ENCODE measurements at regions not wholly inside any gene's neighbourhood (a gene's known extent, or its start where the extent isn't known, plus 50 kb on each side); places are given as distances from the start of the nearest gene placed in this dataset.

- no peak overlapping the region for H3K27ac Mint-ChIP-seq (ENCODE audit: unreplicated experiment)
- no peaks in the 10 kb centered on the region for H3K36me3 Mint-ChIP-seq (ENCODE audit: unreplicated experiment)
- no peak overlapping the region for H3K4me3 Mint-ChIP-seq (ENCODE audit: unreplicated experiment)
- no peak for TF ChIP-seq CTCF (IDR thresholded peaks at IDR 0.05)
- H3K27me3 Mint-ChIP-seq (ENCODE audit: unreplicated experiment): no peaks in the 10 kb centered on the region
- DNase-seq (ENCODE audit: extremely low spot score, unreplicated experiment): no peak
- peaks cover 15% of the 10 kb centered on the region for H3K9me3 Mint-ChIP-seq (ENCODE audit: unreplicated experiment)
- no peaks in the 10 kb centered on the region for H3K4me1 Mint-ChIP-seq (ENCODE audit: unreplicated experiment)
Measured at GRCh38 chr1:101613546-101613945, 376.7 kb downstream of the S1PR1 start.

- Mint-ChIP-seq H3K36me3 (ENCODE audit: unreplicated experiment) (no peaks in the 10 kb centered on the region), H3K4me1 (ENCODE audit: unreplicated experiment) (no peaks in the 10 kb centered on the region), H3K27me3 (ENCODE audit: unreplicated experiment) (no peaks in the 10 kb centered on the region), H3K4me3 (ENCODE audit: unreplicated experiment) (no peak overlapping the region), H3K9me3 (ENCODE audit: unreplicated experiment) (peaks cover 3% of the 10 kb centered on the region), H3K27ac (ENCODE audit: unreplicated experiment) (no peak overlapping the region)
- no peak for DNase-seq (ENCODE audit: extremely low spot score, unreplicated experiment)
- no peak for TF ChIP-seq CTCF (IDR thresholded peaks at IDR 0.05)
Measured at GRCh38 chr1:101618900-101619299, 377.8 kb downstream of the OLFM3 start.

GRCh38 chr1:101632548-101633272 lies 364.0 kb downstream of the OLFM3 start:
- Mint-ChIP-seq H3K27ac (ENCODE audit: unreplicated experiment) (no peak overlapping the region), H3K27me3 (ENCODE audit: unreplicated experiment) (no peaks in the 10 kb centered on the region), H3K36me3 (ENCODE audit: unreplicated experiment) (no peaks in the 10 kb centered on the region), H3K4me1 (ENCODE audit: unreplicated experiment) (no peaks in the 10 kb centered on the region), H3K4me3 (ENCODE audit: unreplicated experiment) (no peak overlapping the region), H3K9me3 (ENCODE audit: unreplicated experiment) (no peaks in the 10 kb centered on the region)
- DNase-seq (ENCODE audit: extremely low spot score, unreplicated experiment): no peak
- no peak for TF ChIP-seq CTCF (IDR thresholded peaks at IDR 0.05)

- Mint-ChIP-seq H3K4me3 (ENCODE audit: unreplicated experiment) (no peak overlapping the region), H3K4me1 (ENCODE audit: unreplicated experiment) (no peaks in the 10 kb centered on the region), H3K27me3 (ENCODE audit: unreplicated experiment) (no peaks in the 10 kb centered on the region), H3K36me3 (ENCODE audit: unreplicated experiment) (no peaks in the 10 kb centered on the region), H3K27ac (ENCODE audit: unreplicated experiment) (no peak overlapping the region), H3K9me3 (ENCODE audit: unreplicated experiment) (no peaks in the 10 kb centered on the region)
- TF ChIP-seq CTCF (IDR thresholded peaks at IDR 0.05): no peak
- DNase-seq (ENCODE audit: extremely low spot score, unreplicated experiment): no peak
Measured at GRCh38 chr1:101645810-101646209, 350.9 kb downstream of the OLFM3 start.

DNA sequence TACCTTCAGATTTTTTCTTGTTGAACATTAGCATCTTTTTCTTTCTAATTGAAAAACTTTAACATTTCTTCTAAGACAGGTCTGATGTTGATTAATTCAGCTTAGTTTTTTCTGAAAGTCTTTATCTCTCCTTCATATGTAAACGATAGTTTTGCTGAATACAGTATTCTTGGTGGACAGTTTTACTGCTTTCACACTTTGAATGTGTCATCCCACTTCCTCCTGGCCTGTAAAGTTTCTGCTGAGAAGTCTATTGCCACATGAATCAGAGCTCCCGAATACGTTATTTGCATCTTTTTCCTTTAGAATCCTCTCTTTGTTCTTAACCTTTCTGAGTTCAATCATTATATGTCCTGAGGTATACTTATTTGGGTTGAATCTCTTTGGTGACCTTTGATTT lies 344.2 kb downstream of the OLFM3 start:
- no peak overlapping the region for H3K27ac Mint-ChIP-seq (ENCODE audit: unreplicated experiment)
- H3K4me3 Mint-ChIP-seq (ENCODE audit: unreplicated experiment): no peak overlapping the region
- H3K36me3 Mint-ChIP-seq (ENCODE audit: unreplicated experiment): no peaks in the 10 kb centered on the region
- no peak for TF ChIP-seq CTCF (IDR thresholded peaks at IDR 0.05)
- H3K27me3 Mint-ChIP-seq (ENCODE audit: unreplicated experiment): no peaks in the 10 kb centered on the region
- H3K9me3 Mint-ChIP-seq (ENCODE audit: unreplicated experiment): peaks cover 11% of the 10 kb centered on the region
- H3K4me1 Mint-ChIP-seq (ENCODE audit: unreplicated experiment): no peaks in the 10 kb centered on the region
- DNase-seq (ENCODE audit: extremely low spot score, unreplicated experiment): no peak

All from osteocyte (in vitro differentiated cells).